AG04450 (cell line): ENCODE measurements at regions not wholly inside any gene's neighbourhood (a gene's known extent, or its start where the extent isn't known, plus 50 kb on each side); places are given as distances from the start of the nearest gene placed in this dataset. TPM values are rescaled to one million over a fixed set of nuclear protein-coding genes. Genes with fewer than 3 reads are reported as not detected.

ENCODE experiments used
- CTCF ChIA-PET: fragments of 300-600, 350-600 bp; formaldehyde crosslinking; extraction: SDS; loops from one replicate; lab custom pipeline; 2022; ENCODE audit warnings: antibody characterized with exemption, inconsistent platforms; lab: Charles Lee
- POLR2A ChIA-PET: fragments of 350-600 bp; formaldehyde crosslinking; extraction: SDS; loops from one replicate; lab custom pipeline; 2021; ENCODE audit warnings: antibody characterized with exemption, inconsistent platforms; lab: Yijun Ruan, JAX
- DNase-seq: peaks from one replicate; pipeline ENCODE4 v3.0.0-alpha.2; 2011; ENCODE audit warnings: low read depth, low spot score
- H3K27ac ChIP-seq: one replicate; pipeline ENCODE4 v1.5.1; 2012; ENCODE audit warnings: low read depth, low read length, control low read depth
- H3K27me3 ChIP-seq: one replicate; pipeline ENCODE4 v1.6.0; 2012; ENCODE audit warnings: low read length; ENCODE audit not compliant: control insufficient read depth, insufficient read depth
- H3K4me3 ChIP-seq: 2 replicates; pipeline ENCODE4 v1.5.1; 2011; ENCODE audit warnings: mild to moderate bottlenecking, low read depth, low read length, control low read depth
- H3K9me3 ChIP-seq: 2 replicates; pipeline ENCODE4 v1.5.1; 2012; ENCODE audit warnings: low read length; ENCODE audit not compliant: control insufficient read depth, insufficient read depth
- CTCF ChIP-seq: IDR thresholded peaks from 2 replicates; pipeline ENCODE4 v1.5.1; 2011; ENCODE audit warnings: low read depth, low read length, control low read depth, inconsistent platforms
- small RNA-seq: library from RNA; depleted of rRNA; stranded (forward); fragments of <200 nt; gene quantifications from one replicate; pipeline ENCODE3, GENCODE V24; 2012; ENCODE audit warnings: low read depth; ENCODE audit not compliant: insufficient read length

- Histone ChIP-seq H3K4me3 (no peak overlapping the region), H3K27me3 (no peaks in the 10 kb centered on the region), H3K27ac (no peak overlapping the region), H3K9me3 (peaks cover 10% of the 10 kb centered on the region)
- TF ChIP-seq CTCF = no peak
- POLR2A ChIA-PET = no interaction called here
- no peak for DNase-seq
- CTCF ChIA-PET = no interaction called here
These were observed 87.1 kb downstream of the ZNF486 start for GRCh38 chr19:20254121-20254520.

GRCh38 chr19:20252613-20253012 is 85.6 kb downstream of the ZNF486 start:
- no peak for TF ChIP-seq CTCF
- Histone ChIP-seq H3K4me3 (no peak overlapping the region), H3K27me3 (no peaks in the 10 kb centered on the region), H3K9me3 (peaks cover 9% of the 10 kb centered on the region), H3K27ac (no peak overlapping the region)
- DNase-seq = no peak
- ChIA-PET CTCF (no interaction called here), POLR2A (no interaction called here)

GRCh38 chr19:20250627-20251026 is 83.6 kb downstream of the ZNF486 start:
- CTCF ChIA-PET = no interaction called here
- no peak for DNase-seq
- POLR2A ChIA-PET = no interaction called here
- Histone ChIP-seq H3K9me3 (no peaks in the 10 kb centered on the region; the same call in none of the 2 replicates), H3K27ac (no peak overlapping the region), H3K27me3 (no peaks in the 10 kb centered on the region), H3K4me3 (no peak overlapping the region)
- no peak for TF ChIP-seq CTCF

- POLR2A ChIA-PET = no interaction called here
- Histone ChIP-seq H3K27ac (no peak overlapping the region), H3K4me3 (no peak overlapping the region), H3K9me3 (no peaks in the 10 kb centered on the region; the same call in none of the 2 replicates), H3K27me3 (no peaks in the 10 kb centered on the region)
- no peak for TF ChIP-seq CTCF
- CTCF ChIA-PET = no interaction called here
- no peak for DNase-seq
These were observed 83.1 kb downstream of the ZNF486 start for GRCh38 chr19:20250121-20250520.

Small RNA genes lying in the stretch of these regions (small RNA-seq; reads per million reads assigned to genes)
- not detected for gene MIR1270
